HG03097 (cell line): ENCODE measurements at regions not wholly inside any gene's neighbourhood (a gene's known extent, or its start where the extent isn't known, plus 50 kb on each side); places are given as distances from the start of the nearest gene placed in this dataset.

Experiments used
- ATAC-seq: cut with Tn5 transposase; IDR thresholded peaks from one replicate; pipeline ENCODE4 v1.9.1; 2021; ENCODE audit not compliant: unreplicated experiment, low FRiP score

GRCh38 chr20:24378661-24379483 lies 90.6 kb upstream of the SYNDIG1 start:
- ATAC-seq = no peak

GRCh38 chr20:24376311-24377099 lies 92.9 kb upstream of the SYNDIG1 start:
- ATAC-seq = no peak

GRCh38 chr20:24373372-24373771 lies 96.1 kb upstream of the SYNDIG1 start:
- no peak for ATAC-seq

GRCh38 chr20:24370911-24371695 lies 98.3 kb upstream of the SYNDIG1 start:
- ATAC-seq = no peak

GRCh38 chr20:24370249-24370648 lies 99.2 kb upstream of the SYNDIG1 start:
- no peak for ATAC-seq

- no peak for ATAC-seq
Measured at GRCh38 chr20:24368253-24368652, 101.2 kb upstream of the SYNDIG1 start.

GRCh38 chr20:24366336-24367004 lies 103.0 kb upstream of the SYNDIG1 start:
- no peak for ATAC-seq

- no peak for ATAC-seq
Measured at GRCh38 chr20:24365670-24366069, 103.8 kb upstream of the SYNDIG1 start.

- ATAC-seq = no peak
Measured at GRCh38 chr20:24364482-24364881, 104.9 kb upstream of the SYNDIG1 start.

- no peak for ATAC-seq
Measured at GRCh38 chr20:24363031-24363430, 106.4 kb upstream of the SYNDIG1 start.

- ATAC-seq = no peak
Measured at GRCh38 chr20:24362080-24362479, 107.3 kb upstream of the SYNDIG1 start.

GRCh38 chr20:24361541-24361940 lies 107.9 kb upstream of the SYNDIG1 start:
- ATAC-seq = no peak

GRCh38 chr20:24360531-24360930 lies 108.9 kb upstream of the SYNDIG1 start:
- no peak for ATAC-seq

- no peak for ATAC-seq
Measured at GRCh38 chr20:24359321-24360027, 110.0 kb upstream of the SYNDIG1 start.

GRCh38 chr20:24357931-24358330 lies 111.5 kb upstream of the SYNDIG1 start:
- no peak for ATAC-seq

GRCh38 chr20:24357177-24357576 lies 112.3 kb upstream of the SYNDIG1 start:
- ATAC-seq = no peak

GRCh38 chr20:24353135-24353690 lies 116.2 kb upstream of the SYNDIG1 start:
- no peak for ATAC-seq

- no peak for ATAC-seq
Measured at GRCh38 chr20:24350923-24351368, 118.5 kb upstream of the SYNDIG1 start.

- no peak for ATAC-seq
Measured at GRCh38 chr20:24341781-24342180, 127.6 kb upstream of the SYNDIG1 start.
